IMR-90 (cell line): ENCODE measurements at regions not wholly inside any gene's neighbourhood (a gene's known extent, or its start where the extent isn't known, plus 50 kb on each side); places are given as distances from the start of the nearest gene placed in this dataset.
A peak's percentile ranks its signal among the peaks of the same experiment; 100 is the strongest.

Source experiments
- ATAC-seq: fragments of 200-7000 bp; cut with Tn5 transposase; 2 replicates; pipeline ENCODE4 v1.9.1; 2020; ENCODE audit warnings: low read depth, mild to moderate bottlenecking, moderate library complexity
- BruUV-seq: library from RNA; stranded (reverse); fragments of 400-500 nt; replicated peaks from 2 replicates; lab custom pipeline; 2021; lab: Mats Ljungman, UMichigan
- CTCF ChIA-PET: fragments of 300-600 bp; formaldehyde crosslinking; extraction: SDS; loops from one replicate; lab custom pipeline; 2021; ENCODE audit warnings: antibody characterized with exemption; lab: Yijun Ruan, JAX
- POLR2A ChIA-PET: fragments of 300-600 bp; sonication (Branson Sonifier 250); formaldehyde crosslinking; loops from one replicate; lab custom pipeline; 2022; ENCODE audit warnings: antibody characterized with exemption; ENCODE audit not compliant: unreplicated experiment; lab: Charles Lee
- DNase-seq: peaks from one replicate; pipeline ENCODE4 v3.0.0; 2013
- H2AFZ ChIP-seq: replicated peaks from 2 replicates; pipeline ENCODE3; 2013; ENCODE audit warnings: low read length, mild to moderate bottlenecking; ENCODE audit not compliant: poor library complexity
- H2AK5ac ChIP-seq: 2 replicates; pipeline ENCODE4 v1.6.1; 2013; ENCODE audit warnings: low read depth, low read length, inconsistent platforms
- H2AK9ac ChIP-seq: replicated peaks from 2 replicates; pipeline ENCODE3; 2013; ENCODE audit warnings: mild to moderate bottlenecking, low read depth, low read length, moderate library complexity; ENCODE audit not compliant: poor library complexity
- H2BK120ac ChIP-seq: 2 replicates; pipeline ENCODE4 v1.6.1; 2013; ENCODE audit warnings: low read depth, low read length, inconsistent platforms
- H2BK15ac ChIP-seq: 3 replicates; pipeline ENCODE4 v1.6.1; 2013; ENCODE audit warnings: low read depth, low read length, inconsistent platforms
- H2BK20ac ChIP-seq: 2 replicates; pipeline ENCODE4 v1.6.1; 2013; ENCODE audit warnings: low read depth, mild to moderate bottlenecking, inconsistent platforms, low read length, moderate library complexity
- H2BK5ac ChIP-seq: 2 replicates; pipeline ENCODE4 v1.6.1; 2013; ENCODE audit warnings: mild to moderate bottlenecking, low read depth, low read length, inconsistent platforms; ENCODE audit not compliant: poor library complexity, severe bottlenecking
- H3K14ac ChIP-seq: replicated peaks from 2 replicates; pipeline ENCODE4 v1.6.1; 2013; ENCODE audit warnings: low read depth, low read length, inconsistent platforms
- H3K18ac ChIP-seq: 2 replicates; pipeline ENCODE4 v1.6.1; 2013; ENCODE audit warnings: low read depth, low read length, control low read depth
- H3K23ac ChIP-seq: 2 replicates; pipeline ENCODE4 v1.6.1; 2013; ENCODE audit warnings: low read depth, low read length, inconsistent platforms
- H3K27ac ChIP-seq: 2 replicates; pipeline ENCODE4 v1.5.1; 2013; ENCODE audit warnings: mild to moderate bottlenecking, control low read depth, low read length; ENCODE audit not compliant: insufficient read depth
- H3K27me3 ChIP-seq: 2 replicates; pipeline ENCODE4 v1.6.1; 2013; ENCODE audit warnings: low read length; ENCODE audit not compliant: control insufficient read depth, insufficient read depth
- H3K36me3 ChIP-seq: 2 replicates; pipeline ENCODE4 v1.6.1; 2013; ENCODE audit warnings: low read length, mixed read lengths; ENCODE audit not compliant: control insufficient read depth, insufficient read depth
- H3K4ac ChIP-seq: 2 replicates; pipeline ENCODE4 v1.6.1; 2013; ENCODE audit warnings: low read depth, low read length, inconsistent platforms
- H3K4me1 ChIP-seq: 2 replicates; pipeline ENCODE4 v1.6.1; 2013; ENCODE audit warnings: low read length, mixed read lengths; ENCODE audit not compliant: control insufficient read depth, insufficient read depth
- H3K4me2 ChIP-seq: 2 replicates; pipeline ENCODE4 v1.6.1; 2013; ENCODE audit warnings: low read depth, mild to moderate bottlenecking, control low read depth, low read length, moderate library complexity
- H3K4me3 ChIP-seq: 2 replicates; pipeline ENCODE4 v1.5.1; 2013; ENCODE audit warnings: low read depth, mild to moderate bottlenecking, control low read depth, low read length, moderate library complexity; ENCODE audit not compliant: insufficient read depth
- H3K56ac ChIP-seq: 2 replicates; pipeline ENCODE4 v1.6.1; 2013; ENCODE audit warnings: low read length, inconsistent platforms; ENCODE audit not compliant: insufficient read depth; ENCODE audit errors: extremely low read depth
- H3K79me1 ChIP-seq, 2 experiments: 2 replicates each; pipeline ENCODE4 v1.6.1; 2013; ENCODE audit warnings: low read length in 2 of 2, inconsistent platforms in 1 of 2, low read depth in 1 of 2
- H3K9ac ChIP-seq: 2 replicates; pipeline ENCODE4 v1.6.1; 2013; ENCODE audit warnings: low read depth, low read length, control low read depth
- H3K9me1 ChIP-seq: 2 replicates; pipeline ENCODE4 v1.6.1; 2013; ENCODE audit warnings: low read length, inconsistent platforms; ENCODE audit not compliant: insufficient read depth
- H3K9me3 ChIP-seq: 2 replicates; pipeline ENCODE4 v1.6.1; 2013; ENCODE audit warnings: low read length; ENCODE audit not compliant: control insufficient read depth, insufficient read depth
- H4K20me1 ChIP-seq: 2 replicates; pipeline ENCODE4 v1.6.1; 2013; ENCODE audit warnings: low read length, inconsistent platforms; ENCODE audit not compliant: insufficient read depth
- H4K5ac ChIP-seq: 2 replicates; pipeline ENCODE4 v1.6.1; 2013; ENCODE audit warnings: mild to moderate bottlenecking, low read depth, low read length, control low read depth
- H4K8ac ChIP-seq, 2 experiments: 2 replicates each; pipeline ENCODE4 v1.6.1; 2013; ENCODE audit warnings: low read depth in 2 of 2, low read length in 2 of 2, control low read depth in 1 of 2, inconsistent platforms in 1 of 2
- H4K91ac ChIP-seq: 2 replicates; pipeline ENCODE4 v1.6.1; 2013; ENCODE audit warnings: low read depth, low read length, inconsistent platforms; ENCODE audit not compliant: insufficient read depth
- BHLHE40 ChIP-seq: fragments of 150-350 bp; IDR thresholded peaks from 2 replicates; pipeline ENCODE4 v1.6.1; 2016; ENCODE audit warnings: mild to moderate bottlenecking, low read depth, low read length
- CEBPB ChIP-seq: IDR thresholded peaks from 2 replicates; pipeline ENCODE4 v1.6.1; 2012; ENCODE audit warnings: low read depth, low read length, improper control_type of control experiment
- RAD21 ChIP-seq: IDR thresholded peaks from 2 replicates; pipeline ENCODE4 v1.6.1; 2012; ENCODE audit warnings: low read length, improper control_type of control experiment
- RCOR1 ChIP-seq: IDR thresholded peaks from 2 replicates; pipeline ENCODE4 v1.6.1; 2012; ENCODE audit warnings: mild to moderate bottlenecking, low read length, improper control_type of control experiment; ENCODE audit not compliant: insufficient replicate concordance
- RFX5 ChIP-seq: IDR thresholded peaks from 2 replicates; pipeline ENCODE4 v1.8.0; 2012; ENCODE audit warnings: low read depth, mild to moderate bottlenecking, low read length, moderate library complexity
- WGBS, 2 experiments: methylation state at CpG; one replicate each; pipeline versions ENCODE4 v1.1.5 to v1.1.7; 2013; ENCODE audit warnings: missing lambda C conversion rate in 2 of 2; ENCODE audit not compliant: insufficient read length in 1 of 2; ENCODE audit errors: extremely low coverage in 2 of 2; 5-methylcytosine and 5-hydroxymethylcytosine counted together
- dilution Hi-C: fragments of 300-500 bp; cut with HindIII; formaldehyde crosslinking; loops from one replicate; pipeline ENCODE4 v1.14.3; 2018; ENCODE audit warnings: low sequenced_read_pairs; ENCODE audit not compliant: unreplicated experiment
- in situ Hi-C: fragments of 300-500 bp; cut with MboI; formaldehyde crosslinking; loops from 3 replicates; pipeline ENCODE4 v1.14.3; 2019; ENCODE audit warnings: low sequenced_read_pairs, inconsistent platforms, mixed read lengths
- intact Hi-C: fragments of 100-400 bp; cut with micrococcal nuclease; formaldehyde crosslinking; loops from 2 replicates; pipeline ENCODE4 v1.10.0; 2022
- TF ChIP-seq, protein P1 (sequence below): conservative IDR thresholded peaks from 2 replicates; pipeline ENCODE4 v1.5.1; 2012; ENCODE audit warnings: mild to moderate bottlenecking, low read depth, low read length, improper control_type of control experiment
- TF ChIP-seq, protein P2 (sequence below): fragments of 150-350 bp; IDR thresholded peaks from 2 replicates; pipeline ENCODE4 v1.6.1; 2016; ENCODE audit warnings: low read depth, mild to moderate bottlenecking, low read length, moderate library complexity, borderline replicate concordance

DNA sequence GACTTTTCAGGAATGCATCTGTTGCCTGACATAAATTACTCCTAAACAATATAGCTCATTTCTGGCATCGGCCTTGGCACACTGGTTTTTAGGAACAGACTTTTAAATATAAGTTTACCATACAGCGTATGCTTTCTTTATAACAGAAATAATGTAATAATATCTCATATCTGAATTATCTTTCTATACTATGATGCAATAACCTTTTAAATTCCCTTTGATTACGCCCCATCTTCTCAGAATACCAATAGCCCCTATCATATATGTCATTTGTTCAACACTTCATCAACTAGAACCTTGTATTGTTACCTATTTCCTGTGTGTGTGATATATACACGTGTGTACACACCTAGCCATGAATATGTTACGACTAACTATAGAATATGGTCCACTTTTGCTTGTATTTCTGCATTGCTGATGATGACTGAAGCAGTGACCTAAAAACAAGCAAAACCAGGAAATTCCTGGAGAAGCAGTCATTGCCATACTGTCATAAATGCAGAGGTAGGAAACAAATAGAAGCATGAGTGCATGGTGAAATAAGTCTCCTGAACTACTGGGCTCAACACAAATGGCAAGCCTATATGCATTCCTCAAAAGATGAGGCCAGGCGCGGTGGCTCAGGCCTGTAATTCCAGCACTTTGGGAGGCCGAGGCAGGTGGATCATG, 618.4 kb upstream of the NRP1 start:
- Histone ChIP-seq H2BK5ac (no peak overlapping the region), H4K8ac (no peak overlapping the region), H3K14ac (no peak overlapping the region), H2BK120ac (no peak overlapping the region), H3K36me3 (no peaks in the 10 kb centered on the region), H4K20me1 (no peaks in the 10 kb centered on the region), H3K4me3 (no peak overlapping the region), H2AK9ac (no peak overlapping the region), H3K56ac (no peak overlapping the region), H3K79me1 (no peaks in the 10 kb centered on the region), H3K23ac (no peak overlapping the region), H3K4me1 (no peaks in the 10 kb centered on the region), H2BK20ac (no peak overlapping the region), H3K4ac (no peak overlapping the region), H3K18ac (no peak overlapping the region), H3K9ac (no peak overlapping the region), H3K4me2 (no peak overlapping the region), H3K27me3 (no peaks in the 10 kb centered on the region), H3K27ac (no peak overlapping the region), H2AK5ac (no peak overlapping the region), H2BK15ac (no peak overlapping the region), H3K9me1 (no peaks in the 10 kb centered on the region), H3K9me3 (no peaks in the 10 kb centered on the region), H4K91ac (no peak overlapping the region), H4K5ac (no peak overlapping the region), H2AFZ (no peak overlapping the region)
- dilution Hi-C loops (no loop called here), in situ Hi-C loops (no loop called here), intact Hi-C loops (no loop called here)
- ChIA-PET CTCF (no interaction called here), POLR2A (no interaction called here)
- DNase-seq (peak; percentile 82), ATAC-seq (peak; percentile 59)
- WGBS, 2 experiments, result 100% methylated on average over 1 of the region's 8 CpGs; no CpG with 5 or more reads in 1 of the 2 experiments
- no TSS peak for BruUV-seq
- TF ChIP-seq RAD21, result no peak
- TF ChIP-seq, protein P1, sequence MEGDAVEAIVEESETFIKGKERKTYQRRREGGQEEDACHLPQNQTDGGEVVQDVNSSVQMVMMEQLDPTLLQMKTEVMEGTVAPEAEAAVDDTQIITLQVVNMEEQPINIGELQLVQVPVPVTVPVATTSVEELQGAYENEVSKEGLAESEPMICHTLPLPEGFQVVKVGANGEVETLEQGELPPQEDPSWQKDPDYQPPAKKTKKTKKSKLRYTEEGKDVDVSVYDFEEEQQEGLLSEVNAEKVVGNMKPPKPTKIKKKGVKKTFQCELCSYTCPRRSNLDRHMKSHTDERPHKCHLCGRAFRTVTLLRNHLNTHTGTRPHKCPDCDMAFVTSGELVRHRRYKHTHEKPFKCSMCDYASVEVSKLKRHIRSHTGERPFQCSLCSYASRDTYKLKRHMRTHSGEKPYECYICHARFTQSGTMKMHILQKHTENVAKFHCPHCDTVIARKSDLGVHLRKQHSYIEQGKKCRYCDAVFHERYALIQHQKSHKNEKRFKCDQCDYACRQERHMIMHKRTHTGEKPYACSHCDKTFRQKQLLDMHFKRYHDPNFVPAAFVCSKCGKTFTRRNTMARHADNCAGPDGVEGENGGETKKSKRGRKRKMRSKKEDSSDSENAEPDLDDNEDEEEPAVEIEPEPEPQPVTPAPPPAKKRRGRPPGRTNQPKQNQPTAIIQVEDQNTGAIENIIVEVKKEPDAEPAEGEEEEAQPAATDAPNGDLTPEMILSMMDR, result no peak
- TF ChIP-seq BHLHE40, result no peak
- no peak for TF ChIP-seq RCOR1
- TF ChIP-seq, protein P2, sequence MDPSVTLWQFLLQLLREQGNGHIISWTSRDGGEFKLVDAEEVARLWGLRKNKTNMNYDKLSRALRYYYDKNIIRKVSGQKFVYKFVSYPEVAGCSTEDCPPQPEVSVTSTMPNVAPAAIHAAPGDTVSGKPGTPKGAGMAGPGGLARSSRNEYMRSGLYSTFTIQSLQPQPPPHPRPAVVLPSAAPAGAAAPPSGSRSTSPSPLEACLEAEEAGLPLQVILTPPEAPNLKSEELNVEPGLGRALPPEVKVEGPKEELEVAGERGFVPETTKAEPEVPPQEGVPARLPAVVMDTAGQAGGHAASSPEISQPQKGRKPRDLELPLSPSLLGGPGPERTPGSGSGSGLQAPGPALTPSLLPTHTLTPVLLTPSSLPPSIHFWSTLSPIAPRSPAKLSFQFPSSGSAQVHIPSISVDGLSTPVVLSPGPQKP, result no peak
- peak; percentile 73 for TF ChIP-seq CEBPB
- no peak for TF ChIP-seq RFX5
